ENCODE measurements at regions not wholly inside any gene's neighbourhood (a gene's known extent, or its start where the extent isn't known, plus 50 kb on each side); places are given as distances from the start of the nearest gene placed in this dataset.

DNA sequence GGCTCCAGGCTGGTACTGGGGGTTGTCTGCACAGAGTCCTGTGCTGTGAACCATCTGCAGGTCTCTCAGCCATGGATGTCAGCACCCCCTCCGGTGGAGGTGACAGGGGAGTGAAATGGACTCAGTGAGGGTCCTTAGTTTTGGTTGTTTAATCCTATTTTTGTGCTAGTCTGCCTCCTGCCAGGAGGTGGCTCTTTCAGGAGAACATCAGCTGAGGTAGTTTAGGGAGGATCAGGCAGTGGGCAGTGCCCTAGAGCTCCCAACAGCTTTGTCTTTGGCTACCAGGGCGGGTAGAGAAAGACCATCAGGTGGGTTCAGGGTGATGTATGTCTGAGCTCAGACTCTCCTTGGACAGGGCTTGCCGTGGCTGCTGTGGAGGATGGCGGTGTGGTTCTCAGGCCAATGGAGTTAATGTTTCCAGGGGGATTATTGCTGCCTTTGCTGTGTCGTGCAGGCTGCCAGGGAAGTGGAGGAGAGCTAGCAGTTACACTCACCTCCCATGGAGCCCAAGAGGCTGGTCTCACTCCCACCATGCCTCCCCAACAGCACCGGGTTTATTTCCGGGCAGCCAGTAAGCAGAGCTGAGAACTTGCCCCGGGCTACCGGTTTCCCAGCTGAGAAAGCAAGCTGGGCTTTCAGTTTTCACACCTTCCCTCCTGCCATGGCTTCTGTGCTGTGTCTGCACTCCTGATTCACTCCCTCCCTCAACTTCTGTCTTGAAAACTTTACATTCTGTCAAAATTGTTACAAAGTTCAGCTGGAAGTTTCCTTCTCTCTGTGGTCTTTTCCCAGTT, 563.4 kb downstream of the XIRP2 start:
- TF ChIP-seq, protein P1, sequence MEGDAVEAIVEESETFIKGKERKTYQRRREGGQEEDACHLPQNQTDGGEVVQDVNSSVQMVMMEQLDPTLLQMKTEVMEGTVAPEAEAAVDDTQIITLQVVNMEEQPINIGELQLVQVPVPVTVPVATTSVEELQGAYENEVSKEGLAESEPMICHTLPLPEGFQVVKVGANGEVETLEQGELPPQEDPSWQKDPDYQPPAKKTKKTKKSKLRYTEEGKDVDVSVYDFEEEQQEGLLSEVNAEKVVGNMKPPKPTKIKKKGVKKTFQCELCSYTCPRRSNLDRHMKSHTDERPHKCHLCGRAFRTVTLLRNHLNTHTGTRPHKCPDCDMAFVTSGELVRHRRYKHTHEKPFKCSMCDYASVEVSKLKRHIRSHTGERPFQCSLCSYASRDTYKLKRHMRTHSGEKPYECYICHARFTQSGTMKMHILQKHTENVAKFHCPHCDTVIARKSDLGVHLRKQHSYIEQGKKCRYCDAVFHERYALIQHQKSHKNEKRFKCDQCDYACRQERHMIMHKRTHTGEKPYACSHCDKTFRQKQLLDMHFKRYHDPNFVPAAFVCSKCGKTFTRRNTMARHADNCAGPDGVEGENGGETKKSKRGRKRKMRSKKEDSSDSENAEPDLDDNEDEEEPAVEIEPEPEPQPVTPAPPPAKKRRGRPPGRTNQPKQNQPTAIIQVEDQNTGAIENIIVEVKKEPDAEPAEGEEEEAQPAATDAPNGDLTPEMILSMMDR (IDR thresholded peaks at IDR 0.05): no peak
- Histone ChIP-seq H3K4me3 (no peak overlapping the region), H3K9me3 (peaks cover 0 to 15% of the 10 kb centered on the region in 2 donors), H3K36me3 (no peaks in the 10 kb centered on the region), H3K27ac (no peak overlapping the region), H3K4me1 (no peaks in the 10 kb centered on the region), H3K27me3 (no peaks in the 10 kb centered on the region)
- DNase-seq (ENCODE audit: low spot score): no peak

DNA sequence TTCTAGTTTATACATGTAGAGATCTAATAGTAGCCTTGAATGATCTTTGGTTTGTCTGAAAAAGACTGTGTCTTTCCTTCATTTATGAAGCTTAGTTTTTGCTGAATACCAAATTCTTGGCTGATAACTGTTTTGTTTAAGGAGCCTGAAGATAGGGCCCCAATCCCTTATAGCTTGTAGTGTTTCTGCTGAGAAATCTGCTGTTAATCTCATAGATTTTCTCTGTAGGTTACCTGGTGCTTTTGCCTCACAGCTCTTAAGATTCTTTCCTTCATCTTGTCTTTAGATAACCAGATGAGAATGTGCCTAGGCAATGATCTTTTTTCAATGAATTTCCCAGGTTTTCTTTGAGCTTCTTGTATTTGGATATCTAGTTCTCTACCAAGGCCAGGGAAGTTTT, 562.1 kb downstream of the XIRP2 start:
- TF ChIP-seq, protein P1 (IDR thresholded peaks at IDR 0.05): no peak
- Histone ChIP-seq H3K9me3 (peaks cover 0 to 15% of the 10 kb centered on the region in 2 donors), H3K4me1 (no peaks in the 10 kb centered on the region)

DNA sequence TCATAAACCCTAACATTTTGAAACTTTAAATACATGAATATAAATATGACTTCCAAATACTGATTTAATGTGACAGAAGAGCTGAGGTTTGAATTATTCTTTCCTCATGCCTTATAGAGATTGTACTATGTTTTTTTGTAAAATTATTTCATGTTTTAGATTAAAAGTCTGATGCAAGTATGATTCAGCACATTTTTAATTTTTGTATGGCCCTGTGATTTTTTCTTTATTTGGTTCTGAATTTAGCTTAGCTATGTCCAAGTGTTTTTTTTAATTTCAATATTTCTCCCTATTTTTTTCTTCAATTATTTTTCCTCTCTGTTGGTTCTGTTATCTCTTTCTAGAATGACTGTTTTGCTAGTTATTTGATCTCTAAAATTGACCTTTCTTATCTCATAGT, 552.1 kb downstream of the XIRP2 start:
- Histone ChIP-seq H3K4me1 (no peaks in the 10 kb centered on the region), H3K27ac (no peak overlapping the region), H3K36me3 (no peaks in the 10 kb centered on the region), H3K4me3 (no peak overlapping the region), H3K9me3 (no peaks in the 10 kb centered on the region), H3K27me3 (no peaks in the 10 kb centered on the region)
- TF ChIP-seq, protein P1 (IDR thresholded peaks at IDR 0.05): no peak
- no peak for DNase-seq (ENCODE audit: low spot score)

More for the DNA sequence above, 562.1 kb downstream of the XIRP2 start:
- DNase-seq (ENCODE audit: low spot score): no peak
- H3K4me3 ChIP-seq: no peak overlapping the region
- H3K27me3 ChIP-seq: no peaks in the 10 kb centered on the region
- no peak overlapping the region for H3K27ac ChIP-seq
- no peaks in the 10 kb centered on the region for H3K36me3 ChIP-seq

DNA sequence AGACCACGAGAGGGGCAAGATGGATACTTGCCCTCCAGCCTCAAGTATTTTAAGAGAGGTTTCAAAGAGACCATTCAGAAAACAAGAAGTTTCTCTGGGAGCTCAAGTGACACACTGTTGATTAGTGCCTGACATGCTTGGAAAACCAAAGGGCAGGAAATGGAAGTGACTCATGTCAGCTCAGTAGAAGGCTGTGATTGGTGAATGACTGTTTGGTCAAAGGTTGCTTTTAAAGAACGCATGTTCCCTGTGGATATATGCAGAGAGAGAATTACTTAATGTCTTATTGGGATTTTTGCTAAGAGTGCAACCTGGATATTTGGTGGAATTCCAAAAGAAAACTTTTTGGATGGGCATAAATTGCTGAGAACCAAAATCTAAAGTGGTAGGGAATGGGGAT, 549.9 kb downstream of the XIRP2 start:
- H3K4me1 ChIP-seq: no peaks in the 10 kb centered on the region
- no peaks in the 10 kb centered on the region for H3K27me3 ChIP-seq
- H3K9me3 ChIP-seq: no peaks in the 10 kb centered on the region
- no peak for DNase-seq (ENCODE audit: low spot score)
- H3K4me3 ChIP-seq: no peak overlapping the region
- no peaks in the 10 kb centered on the region for H3K36me3 ChIP-seq
- TF ChIP-seq, protein P1 (IDR thresholded peaks at IDR 0.05): no peak
- H3K27ac ChIP-seq: no peak overlapping the region

DNA sequence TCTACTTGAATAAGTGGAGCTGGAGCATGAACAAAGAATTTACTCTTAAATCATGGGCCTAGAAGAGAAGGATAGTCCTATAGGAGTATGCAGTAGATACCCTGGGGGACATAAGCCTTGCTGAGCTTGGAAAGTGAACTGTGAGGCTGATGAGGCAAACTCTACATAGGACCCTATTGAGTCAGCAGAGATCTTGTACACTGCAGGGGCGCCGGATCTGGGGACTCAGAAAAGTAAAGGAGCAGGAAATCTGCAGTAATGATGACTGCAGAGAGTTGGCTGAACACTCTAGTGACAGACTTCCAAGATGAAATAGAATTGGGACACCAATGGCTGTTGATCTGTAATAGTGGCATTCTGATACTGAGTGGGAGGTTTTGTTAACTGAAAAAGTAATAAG, 543.7 kb downstream of the XIRP2 start:
- DNase-seq (ENCODE audit: low spot score): no peak
- H3K9me3 ChIP-seq: no peaks in the 10 kb centered on the region
- H3K27ac ChIP-seq: no peak overlapping the region
- TF ChIP-seq, protein P1 (IDR thresholded peaks at IDR 0.05): no peak
- no peaks in the 10 kb centered on the region for H3K4me1 ChIP-seq
- no peaks in the 10 kb centered on the region for H3K27me3 ChIP-seq
- no peaks in the 10 kb centered on the region for H3K36me3 ChIP-seq
- H3K4me3 ChIP-seq: no peak overlapping the region

DNA sequence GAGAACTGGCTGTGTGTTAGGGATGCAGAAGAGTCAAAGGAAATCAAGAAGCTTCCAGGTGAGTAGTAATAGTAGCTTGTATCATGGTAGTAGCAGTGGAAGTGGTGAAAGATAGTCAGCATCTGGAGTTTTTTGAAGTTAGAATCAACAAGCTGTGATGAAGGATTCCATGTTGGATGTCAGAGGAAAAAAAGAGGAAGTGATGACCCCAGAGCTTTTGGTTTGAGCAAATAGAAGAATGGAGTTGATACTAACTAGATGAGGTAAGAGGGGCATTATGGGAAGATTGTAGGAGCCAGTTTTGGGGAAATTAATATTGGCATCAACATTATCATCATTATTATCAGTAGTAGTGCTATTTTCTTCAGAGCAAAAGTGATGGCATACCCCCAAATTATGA, 542.2 kb downstream of the XIRP2 start:
- H3K27me3 ChIP-seq: no peaks in the 10 kb centered on the region
- H3K9me3 ChIP-seq: no peaks in the 10 kb centered on the region
- H3K36me3 ChIP-seq: no peaks in the 10 kb centered on the region
- H3K4me1 ChIP-seq: no peaks in the 10 kb centered on the region
- TF ChIP-seq, protein P1 (IDR thresholded peaks at IDR 0.05): no peak
- DNase-seq (ENCODE audit: low spot score): no peak
- no peak overlapping the region for H3K27ac ChIP-seq
- no peak overlapping the region for H3K4me3 ChIP-seq
